ENCODE measurements at regions not wholly inside any gene's neighbourhood (a gene's known extent, or its start where the extent isn't known, plus 50 kb on each side); places are given as distances from the start of the nearest gene placed in this dataset.
"Not testable (repeated sequence)": the region's sequence is repeated elsewhere in the genome, so short reads cannot be mapped to it uniquely, and the experiment has no call there.

DNA sequence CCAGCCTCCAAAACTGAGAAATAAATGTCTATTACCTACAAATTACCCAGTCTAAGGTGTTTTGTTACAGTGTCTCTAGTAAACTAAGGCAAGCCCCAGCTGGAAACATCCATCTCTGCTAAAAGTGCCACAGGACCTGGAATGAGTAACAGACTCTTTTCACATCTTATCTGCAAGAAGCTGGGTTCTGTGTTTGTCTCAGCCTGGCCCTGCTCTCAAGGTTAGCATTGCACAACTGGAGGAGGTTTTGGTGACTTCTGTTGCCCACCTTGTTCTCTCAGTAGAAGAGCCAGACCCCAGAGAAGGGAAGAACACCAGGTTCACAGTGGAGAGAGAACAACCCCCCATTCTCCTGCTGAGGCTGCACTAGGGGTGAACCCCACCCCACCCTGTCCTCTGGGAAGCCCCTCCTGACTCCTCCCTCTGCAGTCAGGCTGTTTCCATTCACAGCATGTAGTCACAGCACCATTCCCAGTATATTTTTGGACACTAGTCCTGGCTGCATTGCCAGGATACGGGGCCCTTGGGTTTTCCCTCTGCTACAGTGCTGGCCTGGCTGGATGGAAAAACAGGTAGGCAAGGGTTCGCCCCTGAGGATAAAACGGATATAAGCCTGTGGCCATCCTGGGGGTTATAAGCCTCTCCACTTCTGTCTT is 280.0 kb downstream of the BCL2L11 start:
- TF ChIP-seq, protein P1, sequence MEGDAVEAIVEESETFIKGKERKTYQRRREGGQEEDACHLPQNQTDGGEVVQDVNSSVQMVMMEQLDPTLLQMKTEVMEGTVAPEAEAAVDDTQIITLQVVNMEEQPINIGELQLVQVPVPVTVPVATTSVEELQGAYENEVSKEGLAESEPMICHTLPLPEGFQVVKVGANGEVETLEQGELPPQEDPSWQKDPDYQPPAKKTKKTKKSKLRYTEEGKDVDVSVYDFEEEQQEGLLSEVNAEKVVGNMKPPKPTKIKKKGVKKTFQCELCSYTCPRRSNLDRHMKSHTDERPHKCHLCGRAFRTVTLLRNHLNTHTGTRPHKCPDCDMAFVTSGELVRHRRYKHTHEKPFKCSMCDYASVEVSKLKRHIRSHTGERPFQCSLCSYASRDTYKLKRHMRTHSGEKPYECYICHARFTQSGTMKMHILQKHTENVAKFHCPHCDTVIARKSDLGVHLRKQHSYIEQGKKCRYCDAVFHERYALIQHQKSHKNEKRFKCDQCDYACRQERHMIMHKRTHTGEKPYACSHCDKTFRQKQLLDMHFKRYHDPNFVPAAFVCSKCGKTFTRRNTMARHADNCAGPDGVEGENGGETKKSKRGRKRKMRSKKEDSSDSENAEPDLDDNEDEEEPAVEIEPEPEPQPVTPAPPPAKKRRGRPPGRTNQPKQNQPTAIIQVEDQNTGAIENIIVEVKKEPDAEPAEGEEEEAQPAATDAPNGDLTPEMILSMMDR (IDR thresholded peaks at IDR 0.05) = not testable (repeated sequence)
- TF ChIP-seq ZFX (IDR thresholded peaks at IDR 0.05; ENCODE audit: borderline replicate concordance) = not testable (repeated sequence)

Measured in 22Rv1 (cell line).